ENCODE measurements at regions not wholly inside any gene's neighbourhood (a gene's known extent, or its start where the extent isn't known, plus 50 kb on each side); places are given as distances from the start of the nearest gene placed in this dataset.

DNA sequence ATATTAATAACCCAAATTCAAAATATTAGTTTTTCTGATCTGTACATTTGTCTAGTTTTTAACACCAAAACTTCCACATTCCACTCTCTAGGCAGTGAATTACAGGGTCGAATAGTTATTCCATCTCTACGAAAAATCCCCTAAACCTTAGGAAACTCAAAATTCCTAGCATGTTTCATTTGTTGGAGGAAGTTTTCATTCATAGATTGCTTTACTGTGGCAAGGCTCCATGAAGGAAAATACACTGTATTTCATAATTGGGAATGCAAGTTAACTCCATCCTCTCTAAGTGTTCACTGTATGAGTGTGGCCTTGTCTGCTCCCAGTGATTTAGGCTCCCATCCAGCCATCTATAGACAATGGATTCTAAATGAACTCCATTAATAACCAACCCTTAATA, 296.1 kb downstream of the TENT5A start:
- no peaks in the 10 kb centered on the region for H3K27me3 ChIP-seq (replicated peaks in 1 of 2; ENCODE audit: control insufficient read depth in 2 of 2, insufficient read depth in 2 of 2, low read length in 1 of 2)
- no peaks in the 10 kb centered on the region for H3K4me1 ChIP-seq (ENCODE audit: control insufficient read depth, insufficient read depth, low read length)
- H3K4me2 ChIP-seq (ENCODE audit: control insufficient read depth, insufficient read depth): no peak overlapping the region
- in situ Hi-C loops (cut with MboI): no loop called here
- ChIA-PET CTCF (interaction anchor here (1.1 to 2.4 kb wide), 2 partner anchors 9 to 30 kb away, joined by 3 to 7 read pairs; no protein-coding TSS in a partner anchor), RAD21 (ENCODE audit: unreplicated experiment) (interaction anchor here (1.2 kb wide), 1 partner anchor 30 kb away, joined by 3 read pairs; no protein-coding TSS in a partner anchor), POLR2A (interaction anchor here (0.6 kb wide), 1 partner anchor 17 kb away, joined by 3 read pairs; no protein-coding TSS in a partner anchor), SMC1A (ENCODE audit: uncharacterized antibody, unreplicated experiment) (interaction anchor here (0.7 to 1.6 kb wide), 4 partner anchors 13 to 105 kb away, joined by 3 to 6 read pairs (median 4); no protein-coding TSS in a partner anchor)
- no peaks in the 10 kb centered on the region; the same call in 2 of the 3 replicates for H3K9me3 ChIP-seq (replicated peaks; ENCODE audit: control insufficient read depth, insufficient read depth, low read length)
- 2% methylated on average over 2 of the region's 2 CpGs for WGBS (ENCODE audit: insufficient coverage, insufficient replicate concordance, low lambda C conversion rate, missing lambda C conversion rate)
- no peak overlapping the region for H3K27ac ChIP-seq (ENCODE audit: control insufficient read depth, insufficient read depth)
- no peak overlapping the region for H2AFZ ChIP-seq (ENCODE audit: control insufficient read depth, low read depth, low read length)
- TF ChIP-seq KLF5 (IDR thresholded peaks at IDR 0.05; ENCODE audit: partially characterized antibody) (no peak), POU2F2 (IDR thresholded peaks at IDR 0.05; ENCODE audit: borderline replicate concordance, low read depth, low read length) (no peak), MEF2B (IDR thresholded peaks at IDR 0.05; ENCODE audit: partially characterized antibody, poor library complexity, severe bottlenecking) (no peak), RAD51 (IDR thresholded peaks at IDR 0.05) (no peak), RB1 (IDR thresholded peaks at IDR 0.05; ENCODE audit: borderline replicate concordance) (no peak), CBX5 (IDR thresholded peaks at IDR 0.05; ENCODE audit: low read depth) (no peak), FOXK2 (IDR thresholded peaks at IDR 0.05) (no peak), NFIC (IDR thresholded peaks at IDR 0.05; ENCODE audit: low read depth, low read length) (no peak), YBX1 (IDR thresholded peaks at IDR 0.05) (no peak)
- TF ChIP-seq, protein P1, sequence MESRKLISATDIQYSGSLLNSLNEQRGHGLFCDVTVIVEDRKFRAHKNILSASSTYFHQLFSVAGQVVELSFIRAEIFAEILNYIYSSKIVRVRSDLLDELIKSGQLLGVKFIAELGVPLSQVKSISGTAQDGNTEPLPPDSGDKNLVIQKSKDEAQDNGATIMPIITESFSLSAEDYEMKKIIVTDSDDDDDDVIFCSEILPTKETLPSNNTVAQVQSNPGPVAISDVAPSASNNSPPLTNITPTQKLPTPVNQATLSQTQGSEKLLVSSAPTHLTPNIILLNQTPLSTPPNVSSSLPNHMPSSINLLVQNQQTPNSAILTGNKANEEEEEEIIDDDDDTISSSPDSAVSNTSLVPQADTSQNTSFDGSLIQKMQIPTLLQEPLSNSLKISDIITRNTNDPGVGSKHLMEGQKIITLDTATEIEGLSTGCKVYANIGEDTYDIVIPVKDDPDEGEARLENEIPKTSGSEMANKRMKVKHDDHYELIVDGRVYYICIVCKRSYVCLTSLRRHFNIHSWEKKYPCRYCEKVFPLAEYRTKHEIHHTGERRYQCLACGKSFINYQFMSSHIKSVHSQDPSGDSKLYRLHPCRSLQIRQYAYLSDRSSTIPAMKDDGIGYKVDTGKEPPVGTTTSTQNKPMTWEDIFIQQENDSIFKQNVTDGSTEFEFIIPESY (IDR thresholded peaks at IDR 0.05): no peak
- TF ChIP-seq, protein P2, sequence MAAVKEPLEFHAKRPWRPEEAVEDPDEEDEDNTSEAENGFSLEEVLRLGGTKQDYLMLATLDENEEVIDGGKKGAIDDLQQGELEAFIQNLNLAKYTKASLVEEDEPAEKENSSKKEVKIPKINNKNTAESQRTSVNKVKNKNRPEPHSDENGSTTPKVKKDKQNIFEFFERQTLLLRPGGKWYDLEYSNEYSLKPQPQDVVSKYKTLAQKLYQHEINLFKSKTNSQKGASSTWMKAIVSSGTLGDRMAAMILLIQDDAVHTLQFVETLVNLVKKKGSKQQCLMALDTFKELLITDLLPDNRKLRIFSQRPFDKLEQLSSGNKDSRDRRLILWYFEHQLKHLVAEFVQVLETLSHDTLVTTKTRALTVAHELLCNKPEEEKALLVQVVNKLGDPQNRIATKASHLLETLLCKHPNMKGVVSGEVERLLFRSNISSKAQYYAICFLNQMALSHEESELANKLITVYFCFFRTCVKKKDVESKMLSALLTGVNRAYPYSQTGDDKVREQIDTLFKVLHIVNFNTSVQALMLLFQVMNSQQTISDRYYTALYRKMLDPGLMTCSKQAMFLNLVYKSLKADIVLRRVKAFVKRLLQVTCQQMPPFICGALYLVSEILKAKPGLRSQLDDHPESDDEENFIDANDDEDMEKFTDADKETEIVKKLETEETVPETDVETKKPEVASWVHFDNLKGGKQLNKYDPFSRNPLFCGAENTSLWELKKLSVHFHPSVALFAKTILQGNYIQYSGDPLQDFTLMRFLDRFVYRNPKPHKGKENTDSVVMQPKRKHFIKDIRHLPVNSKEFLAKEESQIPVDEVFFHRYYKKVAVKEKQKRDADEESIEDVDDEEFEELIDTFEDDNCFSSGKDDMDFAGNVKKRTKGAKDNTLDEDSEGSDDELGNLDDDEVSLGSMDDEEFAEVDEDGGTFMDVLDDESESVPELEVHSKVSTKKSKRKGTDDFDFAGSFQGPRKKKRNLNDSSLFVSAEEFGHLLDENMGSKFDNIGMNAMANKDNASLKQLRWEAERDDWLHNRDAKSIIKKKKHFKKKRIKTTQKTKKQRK (IDR thresholded peaks at IDR 0.05; ENCODE audit: low read depth, low read length): no peak
- DNase-seq (ENCODE audit: low read depth, low spot score): no peak
- no peaks in the 10 kb centered on the region for H3K79me2 ChIP-seq (ENCODE audit: control insufficient read depth, insufficient read depth, low read length)
- FAIRE-seq: no peak
- ATAC-seq: no peak
- no peak overlapping the region for H3K9ac ChIP-seq (ENCODE audit: control insufficient read depth, insufficient read depth, low read length)
- H4K20me1 ChIP-seq (ENCODE audit: control insufficient read depth, insufficient read depth): no peaks in the 10 kb centered on the region
- BruUV-seq (replicated peaks): no TSS peak
- no peak overlapping the region for H3K4me3 ChIP-seq
- no peaks in the 10 kb centered on the region for H3K36me3 ChIP-seq (ENCODE audit: control insufficient read depth in 2 of 2, insufficient read depth in 2 of 2, low read length in 1 of 2)
- intact Hi-C loops (cut with micrococcal nuclease; ENCODE audit: unreplicated experiment): no loop called here
